ENCODE measurements at regions not wholly inside any gene's neighbourhood (a gene's known extent, or its start where the extent isn't known, plus 50 kb on each side); places are given as distances from the start of the nearest gene placed in this dataset.

DNA sequence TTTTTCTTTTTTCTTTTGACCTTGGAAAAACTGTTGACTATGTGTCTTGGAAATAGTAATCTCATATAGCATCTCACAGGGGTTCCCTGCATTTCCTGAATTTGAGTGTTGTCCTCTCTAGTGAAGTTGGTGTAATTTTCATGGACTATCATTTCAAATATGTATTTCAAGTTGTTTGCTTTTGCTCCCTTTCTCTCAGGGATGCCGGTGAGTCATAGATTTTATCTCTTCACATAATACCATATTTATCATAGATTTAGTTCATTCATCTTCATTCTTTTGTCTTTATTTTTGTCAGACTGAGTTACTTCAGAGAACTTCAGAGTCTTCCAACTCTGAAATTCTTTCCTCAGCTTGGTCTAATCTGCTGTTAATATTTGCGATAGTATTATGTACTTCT, 1320.6 kb downstream of the LRFN5 start:
- no peak for TF ChIP-seq TCF4 (CRISPR knock-in tag; IDR thresholded peaks at IDR 0.05; ENCODE audit: borderline replicate concordance)
- TF ChIP-seq, protein P1, sequence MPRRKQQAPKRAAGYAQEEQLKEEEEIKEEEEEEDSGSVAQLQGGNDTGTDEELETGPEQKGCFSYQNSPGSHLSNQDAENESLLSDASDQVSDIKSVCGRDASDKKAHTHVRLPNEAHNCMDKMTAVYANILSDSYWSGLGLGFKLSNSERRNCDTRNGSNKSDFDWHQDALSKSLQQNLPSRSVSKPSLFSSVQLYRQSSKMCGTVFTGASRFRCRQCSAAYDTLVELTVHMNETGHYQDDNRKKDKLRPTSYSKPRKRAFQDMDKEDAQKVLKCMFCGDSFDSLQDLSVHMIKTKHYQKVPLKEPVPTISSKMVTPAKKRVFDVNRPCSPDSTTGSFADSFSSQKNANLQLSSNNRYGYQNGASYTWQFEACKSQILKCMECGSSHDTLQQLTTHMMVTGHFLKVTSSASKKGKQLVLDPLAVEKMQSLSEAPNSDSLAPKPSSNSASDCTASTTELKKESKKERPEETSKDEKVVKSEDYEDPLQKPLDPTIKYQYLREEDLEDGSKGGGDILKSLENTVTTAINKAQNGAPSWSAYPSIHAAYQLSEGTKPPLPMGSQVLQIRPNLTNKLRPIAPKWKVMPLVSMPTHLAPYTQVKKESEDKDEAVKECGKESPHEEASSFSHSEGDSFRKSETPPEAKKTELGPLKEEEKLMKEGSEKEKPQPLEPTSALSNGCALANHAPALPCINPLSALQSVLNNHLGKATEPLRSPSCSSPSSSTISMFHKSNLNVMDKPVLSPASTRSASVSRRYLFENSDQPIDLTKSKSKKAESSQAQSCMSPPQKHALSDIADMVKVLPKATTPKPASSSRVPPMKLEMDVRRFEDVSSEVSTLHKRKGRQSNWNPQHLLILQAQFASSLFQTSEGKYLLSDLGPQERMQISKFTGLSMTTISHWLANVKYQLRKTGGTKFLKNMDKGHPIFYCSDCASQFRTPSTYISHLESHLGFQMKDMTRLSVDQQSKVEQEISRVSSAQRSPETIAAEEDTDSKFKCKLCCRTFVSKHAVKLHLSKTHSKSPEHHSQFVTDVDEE (CRISPR knock-in tag; IDR thresholded peaks at IDR 0.05): no peak
- no peak for TF ChIP-seq ESRRG (CRISPR knock-in tag; IDR thresholded peaks at IDR 0.05)
- TF ChIP-seq ZNF70 (CRISPR knock-in tag; IDR thresholded peaks at IDR 0.05): no peak
- TF ChIP-seq GLIS3 (CRISPR knock-in tag; IDR thresholded peaks at IDR 0.05): no peak
- TF ChIP-seq ZNF565 (CRISPR knock-in tag; conservative IDR thresholded peaks at IDR 0.05; ENCODE audit: low read depth): no peak
- TF ChIP-seq, protein P2, sequence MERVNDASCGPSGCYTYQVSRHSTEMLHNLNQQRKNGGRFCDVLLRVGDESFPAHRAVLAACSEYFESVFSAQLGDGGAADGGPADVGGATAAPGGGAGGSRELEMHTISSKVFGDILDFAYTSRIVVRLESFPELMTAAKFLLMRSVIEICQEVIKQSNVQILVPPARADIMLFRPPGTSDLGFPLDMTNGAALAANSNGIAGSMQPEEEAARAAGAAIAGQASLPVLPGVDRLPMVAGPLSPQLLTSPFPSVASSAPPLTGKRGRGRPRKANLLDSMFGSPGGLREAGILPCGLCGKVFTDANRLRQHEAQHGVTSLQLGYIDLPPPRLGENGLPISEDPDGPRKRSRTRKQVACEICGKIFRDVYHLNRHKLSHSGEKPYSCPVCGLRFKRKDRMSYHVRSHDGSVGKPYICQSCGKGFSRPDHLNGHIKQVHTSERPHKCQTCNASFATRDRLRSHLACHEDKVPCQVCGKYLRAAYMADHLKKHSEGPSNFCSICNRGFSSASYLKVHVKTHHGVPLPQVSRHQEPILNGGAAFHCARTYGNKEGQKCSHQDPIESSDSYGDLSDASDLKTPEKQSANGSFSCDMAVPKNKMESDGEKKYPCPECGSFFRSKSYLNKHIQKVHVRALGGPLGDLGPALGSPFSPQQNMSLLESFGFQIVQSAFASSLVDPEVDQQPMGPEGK (CRISPR knock-in tag; IDR thresholded peaks at IDR 0.05; ENCODE audit: borderline replicate concordance): no peak
- TF ChIP-seq ZNF8 (CRISPR knock-in tag; IDR thresholded peaks at IDR 0.05): no peak
